ENCODE measurements at regions not wholly inside any gene's neighbourhood (a gene's known extent, or its start where the extent isn't known, plus 50 kb on each side); places are given as distances from the start of the nearest gene placed in this dataset.

DNA sequence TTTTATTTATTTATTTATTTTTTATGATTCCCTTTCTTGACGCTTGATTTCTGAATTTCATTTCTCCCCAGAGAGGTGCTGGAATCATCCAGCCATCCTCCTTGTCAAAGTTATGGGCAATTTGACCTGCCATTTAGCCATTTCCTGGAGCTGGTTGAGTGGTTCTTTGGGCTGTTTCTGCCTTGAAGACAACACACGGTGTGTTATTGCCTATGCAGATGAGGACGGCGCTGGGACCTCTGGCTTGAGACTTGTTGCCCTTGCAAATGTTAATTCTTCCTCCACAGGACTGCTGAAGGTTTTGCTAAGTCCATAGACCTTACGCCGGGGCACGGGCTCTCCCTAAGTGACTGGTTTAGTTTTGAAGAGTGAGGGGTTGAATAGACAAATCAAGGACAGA is 147.9 kb upstream of the PLET1 start:
- H3K9me3 ChIP-seq (ENCODE audit: control insufficient read depth in 2 of 2, insufficient read depth in 1 of 2, low read depth in 1 of 2, low read length in 1 of 2): no peaks in the 10 kb centered on the region
- WGBS, 2 donors: 59 to 66% methylated on average over 7 of the region's 7 CpGs
- no peak overlapping the region for H3K4me3 ChIP-seq (ENCODE audit: low read depth in 1 of 2, low read length in 2 of 2)
- H3K36me3 ChIP-seq (ENCODE audit: control insufficient read depth in 2 of 2, insufficient read depth in 2 of 2, low read length in 1 of 2): no peaks in the 10 kb centered on the region
- no peak overlapping the region for H3K27ac ChIP-seq (ENCODE audit: low read depth in 2 of 2, low read length in 1 of 2)
- peaks cover 0 to 4% of the 10 kb centered on the region in 2 donors for H3K27me3 ChIP-seq (ENCODE audit: control insufficient read depth in 1 of 2, insufficient read depth in 2 of 2, low read length in 2 of 2)
- no peaks in the 10 kb centered on the region for H3K4me1 ChIP-seq (ENCODE audit: control insufficient read depth in 2 of 2, insufficient read depth in 2 of 2, low read length in 1 of 2)

DNA sequence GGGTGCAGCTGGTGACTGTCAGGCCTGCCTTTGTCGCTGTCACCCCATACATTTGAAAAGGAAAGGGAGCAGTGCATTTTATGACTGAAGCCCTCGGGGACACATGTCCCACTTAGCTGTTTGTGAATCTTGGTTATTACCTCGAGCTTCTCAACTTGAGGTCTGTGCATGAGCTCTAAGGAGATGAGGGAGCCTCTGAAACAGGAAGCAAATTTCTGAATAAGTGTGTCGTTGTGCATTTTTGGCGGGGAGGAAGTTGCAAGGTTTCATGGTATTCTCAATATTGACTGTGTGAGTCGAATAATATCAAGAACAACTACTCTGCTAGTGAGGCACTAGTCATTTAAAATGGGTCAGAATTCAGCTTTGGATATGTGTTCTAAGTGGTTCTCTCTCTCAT is 149.7 kb upstream of the PLET1 start:
- WGBS, 2 donors: 69 to 76% methylated on average over 6 of the region's 6 CpGs
- peaks cover 0 to 2% of the 10 kb centered on the region in 2 donors for H3K9me3 ChIP-seq (ENCODE audit: control insufficient read depth in 2 of 2, insufficient read depth in 1 of 2, low read depth in 1 of 2, low read length in 1 of 2)
- peaks cover 0 to 4% of the 10 kb centered on the region in 2 donors for H3K27me3 ChIP-seq (ENCODE audit: control insufficient read depth in 1 of 2, insufficient read depth in 2 of 2, low read length in 2 of 2)
- H3K36me3 ChIP-seq (ENCODE audit: control insufficient read depth in 2 of 2, insufficient read depth in 2 of 2, low read length in 1 of 2): no peaks in the 10 kb centered on the region
- H3K27ac ChIP-seq (ENCODE audit: low read depth in 2 of 2, low read length in 1 of 2): no peak overlapping the region
- no peak overlapping the region for H3K4me3 ChIP-seq (ENCODE audit: low read depth in 1 of 2, low read length in 2 of 2)
- H3K4me1 ChIP-seq (ENCODE audit: control insufficient read depth in 2 of 2, insufficient read depth in 2 of 2, low read length in 1 of 2): no peaks in the 10 kb centered on the region

DNA sequence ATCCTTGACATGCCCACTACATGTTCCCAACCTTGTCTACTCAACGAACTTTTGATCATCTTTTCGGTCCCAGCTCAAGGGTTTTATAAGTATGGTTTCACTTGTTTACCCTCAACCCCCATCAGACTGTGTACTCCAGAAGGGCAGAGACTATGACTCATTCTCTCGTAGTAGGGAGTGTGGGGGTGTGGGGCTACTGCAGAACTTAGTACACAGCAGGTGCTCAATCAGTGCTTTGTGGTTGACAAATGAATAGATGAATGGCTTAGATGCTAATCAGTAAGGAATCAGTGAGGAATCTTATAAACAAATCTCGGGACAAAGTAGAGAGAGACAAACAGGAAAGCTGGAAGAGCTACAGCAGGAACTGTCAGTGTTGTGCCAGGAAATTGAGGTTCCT is 151.7 kb upstream of the PLET1 start:
- H3K36me3 ChIP-seq (ENCODE audit: control insufficient read depth in 2 of 2, insufficient read depth in 2 of 2, low read length in 1 of 2): no peaks in the 10 kb centered on the region
- H3K27ac ChIP-seq (ENCODE audit: low read depth in 2 of 2, low read length in 1 of 2): no peak overlapping the region
- H3K4me1 ChIP-seq (ENCODE audit: control insufficient read depth in 2 of 2, insufficient read depth in 2 of 2, low read length in 1 of 2): no peaks in the 10 kb centered on the region
- 66 to 70% methylated on average over 4 of the region's 4 CpGs for WGBS, 2 donors
- peaks cover 0 to 4% of the 10 kb centered on the region in 2 donors for H3K27me3 ChIP-seq (ENCODE audit: control insufficient read depth in 1 of 2, insufficient read depth in 2 of 2, low read length in 2 of 2)
- no peak overlapping the region for H3K4me3 ChIP-seq (ENCODE audit: low read depth in 1 of 2, low read length in 2 of 2)
- H3K9me3 ChIP-seq (ENCODE audit: control insufficient read depth in 2 of 2, insufficient read depth in 1 of 2, low read depth in 1 of 2, low read length in 1 of 2): peaks cover 0 to 2% of the 10 kb centered on the region in 2 donors

DNA sequence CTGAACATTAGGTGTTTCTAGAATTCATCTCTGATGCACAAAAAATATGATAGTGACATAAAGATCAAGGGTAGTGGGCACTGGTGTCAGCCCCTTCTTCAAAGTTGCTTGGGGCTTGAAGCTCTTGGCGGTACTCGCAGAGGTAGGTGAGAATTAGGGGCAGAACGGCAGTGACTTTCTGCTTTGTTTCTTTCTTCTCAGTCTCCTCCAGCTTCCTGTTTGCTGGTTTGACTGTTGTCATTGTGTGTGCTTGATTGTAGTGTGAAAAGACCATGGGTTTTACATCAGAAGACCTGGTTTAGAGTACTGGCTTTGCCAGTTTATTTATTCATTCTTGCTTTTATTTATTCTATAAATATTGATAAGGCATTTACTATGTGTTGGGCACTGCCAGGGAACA is 156.7 kb upstream of the PLET1 start:
- no peak overlapping the region for H3K4me3 ChIP-seq (ENCODE audit: low read depth in 1 of 2, low read length in 2 of 2)
- no peaks in the 10 kb centered on the region for H3K36me3 ChIP-seq (ENCODE audit: control insufficient read depth in 2 of 2, insufficient read depth in 2 of 2, low read length in 1 of 2)
- no peak overlapping the region for H3K27ac ChIP-seq (ENCODE audit: low read depth in 2 of 2, low read length in 1 of 2)
- peaks cover 0 to 2% of the 10 kb centered on the region in 2 donors for H3K9me3 ChIP-seq (ENCODE audit: control insufficient read depth in 2 of 2, insufficient read depth in 1 of 2, low read depth in 1 of 2, low read length in 1 of 2)
- no peaks in the 10 kb centered on the region for H3K27me3 ChIP-seq (ENCODE audit: control insufficient read depth in 1 of 2, insufficient read depth in 2 of 2, low read length in 2 of 2)
- WGBS, 2 donors: 50 to 56% methylated on average over 3 of the region's 3 CpGs
- H3K4me1 ChIP-seq (ENCODE audit: control insufficient read depth in 2 of 2, insufficient read depth in 2 of 2, low read length in 1 of 2): no peaks in the 10 kb centered on the region

DNA sequence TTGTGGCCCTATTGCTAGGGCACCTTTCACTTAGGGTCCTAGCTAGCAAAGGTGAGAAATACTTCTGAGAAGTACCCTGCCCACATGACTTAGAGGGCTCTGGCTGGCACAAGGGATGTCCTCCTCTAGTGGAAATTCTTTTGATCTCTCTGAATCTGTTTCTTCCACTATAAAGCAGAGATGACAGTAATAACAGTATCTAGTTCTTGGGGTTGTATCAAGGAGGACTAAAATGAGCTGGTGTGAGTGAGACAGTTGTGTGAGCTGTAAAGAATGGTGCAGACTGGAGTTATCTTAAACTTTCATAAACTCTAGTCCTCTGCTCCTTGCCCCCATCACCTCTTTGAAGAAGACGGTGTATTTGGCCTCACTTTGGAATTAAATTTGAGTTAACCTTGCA is 157.8 kb upstream of the PLET1 start:
- WGBS, 2 donors: 82 to 85% methylated on average over 1 of the region's 1 CpG
- no peak overlapping the region for H3K27ac ChIP-seq (ENCODE audit: low read depth in 2 of 2, low read length in 1 of 2)
- H3K4me1 ChIP-seq (ENCODE audit: control insufficient read depth in 2 of 2, insufficient read depth in 2 of 2, low read length in 1 of 2): no peaks in the 10 kb centered on the region
- no peaks in the 10 kb centered on the region for H3K36me3 ChIP-seq (ENCODE audit: control insufficient read depth in 2 of 2, insufficient read depth in 2 of 2, low read length in 1 of 2)
- peaks cover 0 to 2% of the 10 kb centered on the region in 2 donors for H3K9me3 ChIP-seq (ENCODE audit: control insufficient read depth in 2 of 2, insufficient read depth in 1 of 2, low read depth in 1 of 2, low read length in 1 of 2)
- no peaks in the 10 kb centered on the region for H3K27me3 ChIP-seq (ENCODE audit: control insufficient read depth in 1 of 2, insufficient read depth in 2 of 2, low read length in 2 of 2)
- H3K4me3 ChIP-seq (ENCODE audit: low read depth in 1 of 2, low read length in 2 of 2): no peak overlapping the region

DNA sequence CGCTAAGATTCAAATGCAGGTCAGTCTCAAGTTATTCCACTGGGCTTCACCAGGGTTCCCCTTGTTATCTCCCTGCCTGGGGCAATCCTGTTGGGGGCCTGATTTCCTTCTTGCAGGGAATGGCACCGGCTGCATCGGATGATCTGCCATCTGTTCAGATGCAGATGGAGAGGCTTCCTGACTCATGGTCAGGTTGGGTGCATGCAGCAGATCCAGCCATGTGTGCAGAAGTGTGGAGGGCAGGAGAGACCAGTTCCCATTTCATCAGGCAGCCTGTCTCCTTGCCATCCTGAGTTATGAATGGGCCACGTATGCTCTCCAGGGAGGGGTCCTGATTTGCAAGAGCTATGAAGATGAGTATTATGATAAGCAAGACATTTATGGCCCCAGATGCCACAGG is 161.2 kb upstream of the PLET1 start:
- no peaks in the 10 kb centered on the region for H3K27me3 ChIP-seq (ENCODE audit: control insufficient read depth in 1 of 2, insufficient read depth in 2 of 2, low read length in 2 of 2)
- no peak overlapping the region for H3K4me3 ChIP-seq (ENCODE audit: low read depth in 1 of 2, low read length in 2 of 2)
- no peaks in the 10 kb centered on the region for H3K4me1 ChIP-seq (ENCODE audit: control insufficient read depth in 2 of 2, insufficient read depth in 2 of 2, low read length in 1 of 2)
- WGBS, 2 donors: 74 to 75% methylated on average over 4 of the region's 4 CpGs
- H3K36me3 ChIP-seq (ENCODE audit: control insufficient read depth in 2 of 2, insufficient read depth in 2 of 2, low read length in 1 of 2): no peaks in the 10 kb centered on the region
- peaks cover 0 to 3% of the 10 kb centered on the region in 2 donors for H3K9me3 ChIP-seq (ENCODE audit: control insufficient read depth in 2 of 2, insufficient read depth in 1 of 2, low read depth in 1 of 2, low read length in 1 of 2)
- no peak overlapping the region for H3K27ac ChIP-seq (ENCODE audit: low read depth in 2 of 2, low read length in 1 of 2)

DNA sequence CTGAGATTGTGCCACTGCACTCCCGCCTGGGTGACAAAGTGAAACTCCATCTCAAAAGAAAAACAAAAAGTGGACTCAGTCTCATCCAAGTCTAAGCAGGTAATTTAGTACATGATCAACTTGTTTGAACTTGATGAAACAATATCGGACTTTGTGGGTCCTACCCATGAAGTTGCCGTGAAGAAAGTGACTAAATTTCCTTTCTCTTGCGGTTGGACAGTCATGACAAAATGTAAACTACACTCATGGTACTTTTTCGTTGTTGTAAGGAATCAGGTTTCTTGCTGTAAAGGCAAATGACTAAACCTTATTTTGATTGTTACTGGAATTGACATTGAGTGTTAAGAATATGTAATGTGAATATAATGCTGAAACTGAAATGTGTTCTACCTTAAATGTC is 164.5 kb upstream of the PLET1 start:
- Histone ChIP-seq H3K9me3 (ENCODE audit: control insufficient read depth in 2 of 2, insufficient read depth in 1 of 2, low read depth in 1 of 2, low read length in 1 of 2) (peaks cover 0 to 3% of the 10 kb centered on the region in 2 donors), H3K4me3 (ENCODE audit: low read depth in 1 of 2, low read length in 2 of 2) (no peak overlapping the region), H3K27me3 (ENCODE audit: control insufficient read depth in 1 of 2, insufficient read depth in 2 of 2, low read length in 2 of 2) (no peaks in the 10 kb centered on the region), H3K4me1 (ENCODE audit: control insufficient read depth in 2 of 2, insufficient read depth in 2 of 2, low read length in 1 of 2) (no peaks in the 10 kb centered on the region), H3K27ac (ENCODE audit: low read depth in 2 of 2, low read length in 1 of 2) (no peak overlapping the region), H3K36me3 (ENCODE audit: control insufficient read depth in 2 of 2, insufficient read depth in 2 of 2, low read length in 1 of 2) (no peaks in the 10 kb centered on the region)
- 59 to 73% methylated on average over 5 of the region's 5 CpGs for WGBS, 2 donors

DNA sequence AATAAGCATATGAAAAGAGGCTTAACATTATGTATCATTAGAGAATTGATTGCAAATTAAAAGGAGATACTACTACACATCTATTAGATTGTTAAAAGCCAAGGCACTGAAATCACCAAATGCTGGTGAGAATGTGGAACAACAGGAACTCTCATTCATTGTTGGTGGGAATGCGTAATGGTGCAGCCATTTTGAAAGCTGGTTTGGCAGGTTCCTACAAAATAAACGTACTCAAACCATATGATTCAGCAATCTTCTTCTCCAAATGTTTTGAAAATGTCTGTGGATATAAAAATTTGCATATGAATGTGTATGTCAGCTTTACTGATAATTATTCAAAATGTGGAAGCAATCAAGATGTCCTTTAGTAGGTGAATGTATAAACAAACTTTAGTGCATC is 176.4 kb upstream of the PLET1 start:
- Histone ChIP-seq H3K4me1 (ENCODE audit: control insufficient read depth in 2 of 2, insufficient read depth in 2 of 2, low read length in 1 of 2) (no peaks in the 10 kb centered on the region), H3K9me3 (ENCODE audit: control insufficient read depth in 2 of 2, insufficient read depth in 1 of 2, low read depth in 1 of 2, low read length in 1 of 2) (peaks cover 0 to 5% of the 10 kb centered on the region in 2 donors), H3K36me3 (ENCODE audit: control insufficient read depth in 2 of 2, insufficient read depth in 2 of 2, low read length in 1 of 2) (no peaks in the 10 kb centered on the region), H3K4me3 (ENCODE audit: low read depth in 1 of 2, low read length in 2 of 2) (no peak overlapping the region), H3K27me3 (ENCODE audit: control insufficient read depth in 1 of 2, insufficient read depth in 2 of 2, low read length in 2 of 2) (no peaks in the 10 kb centered on the region), H3K27ac (ENCODE audit: low read depth in 2 of 2, low read length in 1 of 2) (no peak overlapping the region)
- whole genome bisulfite sequencing, 2 donors: 47 to 49% methylated on average over 2 of the region's 2 CpGs

DNA sequence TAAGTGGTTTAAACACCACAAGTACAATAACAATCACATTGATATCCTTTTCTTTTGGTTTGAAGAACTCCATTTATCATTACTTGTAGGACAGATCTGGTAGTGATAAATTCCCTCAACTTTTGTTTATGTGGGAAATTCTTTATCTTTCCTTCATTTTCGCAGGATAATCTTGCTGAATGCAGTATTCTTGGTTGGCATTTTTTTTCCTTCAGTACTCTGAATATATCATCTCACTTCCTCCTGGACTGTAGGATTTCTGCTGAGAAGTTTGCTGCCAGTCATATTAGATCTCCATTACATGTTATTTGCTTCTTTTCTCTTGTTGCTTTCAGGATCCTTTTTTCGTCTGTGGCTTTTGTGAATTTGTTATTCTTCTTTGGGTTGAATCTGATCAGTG is 179.0 kb upstream of the PLET1 start:
- peaks cover 0 to 5% of the 10 kb centered on the region in 2 donors for H3K9me3 ChIP-seq (ENCODE audit: control insufficient read depth in 2 of 2, insufficient read depth in 1 of 2, low read depth in 1 of 2, low read length in 1 of 2)
- no peaks in the 10 kb centered on the region for H3K36me3 ChIP-seq (ENCODE audit: control insufficient read depth in 2 of 2, insufficient read depth in 2 of 2, low read length in 1 of 2)
- 83 to 84% methylated on average over 2 of the region's 2 CpGs for WGBS, 2 donors
- no peak overlapping the region for H3K4me3 ChIP-seq (ENCODE audit: low read depth in 1 of 2, low read length in 2 of 2)
- H3K27ac ChIP-seq (ENCODE audit: low read depth in 2 of 2, low read length in 1 of 2): no peak overlapping the region
- no peaks in the 10 kb centered on the region for H3K27me3 ChIP-seq (ENCODE audit: control insufficient read depth in 1 of 2, insufficient read depth in 2 of 2, low read length in 2 of 2)
- H3K4me1 ChIP-seq (ENCODE audit: control insufficient read depth in 2 of 2, insufficient read depth in 2 of 2, low read length in 1 of 2): no peaks in the 10 kb centered on the region

DNA sequence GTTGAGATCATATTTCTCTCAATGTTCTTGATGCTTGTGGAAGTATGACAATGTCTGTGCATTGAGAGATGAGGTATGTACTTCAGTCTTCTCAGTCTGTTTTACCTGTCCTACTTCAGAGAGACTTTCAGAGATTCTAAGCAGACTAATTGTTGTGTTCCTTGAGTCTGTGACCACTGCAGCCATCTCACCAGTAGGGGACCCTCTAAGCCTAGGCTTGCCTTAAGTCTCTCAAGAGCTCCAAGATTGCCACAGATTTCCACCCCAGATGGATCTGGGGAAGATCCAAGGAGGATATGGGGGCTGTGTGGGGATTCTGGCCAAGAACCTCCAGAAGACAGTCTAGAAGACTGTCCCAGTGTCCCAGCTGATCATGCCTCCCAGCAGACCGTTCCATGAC is 179.9 kb upstream of the PLET1 start:
- H3K4me3 ChIP-seq (ENCODE audit: low read depth in 1 of 2, low read length in 2 of 2): no peak overlapping the region
- H3K27ac ChIP-seq (ENCODE audit: low read depth in 2 of 2, low read length in 1 of 2): no peak overlapping the region
- H3K4me1 ChIP-seq (ENCODE audit: control insufficient read depth in 2 of 2, insufficient read depth in 2 of 2, low read length in 1 of 2): no peaks in the 10 kb centered on the region
- peaks cover 0 to 5% of the 10 kb centered on the region in 2 donors for H3K9me3 ChIP-seq (ENCODE audit: control insufficient read depth in 2 of 2, insufficient read depth in 1 of 2, low read depth in 1 of 2, low read length in 1 of 2)
- no peaks in the 10 kb centered on the region for H3K27me3 ChIP-seq (ENCODE audit: control insufficient read depth in 1 of 2, insufficient read depth in 2 of 2, low read length in 2 of 2)
- no peaks in the 10 kb centered on the region for H3K36me3 ChIP-seq (ENCODE audit: control insufficient read depth in 2 of 2, insufficient read depth in 2 of 2, low read length in 1 of 2)
- 63 to 67% methylated on average over 1 of the region's 1 CpG for WGBS, 2 donors

All from esophagus (tissue), 2 donors.